ENCODE measurements at regions not wholly inside any gene's neighbourhood (a gene's known extent, or its start where the extent isn't known, plus 50 kb on each side); places are given as distances from the start of the nearest gene placed in this dataset.

DNA sequence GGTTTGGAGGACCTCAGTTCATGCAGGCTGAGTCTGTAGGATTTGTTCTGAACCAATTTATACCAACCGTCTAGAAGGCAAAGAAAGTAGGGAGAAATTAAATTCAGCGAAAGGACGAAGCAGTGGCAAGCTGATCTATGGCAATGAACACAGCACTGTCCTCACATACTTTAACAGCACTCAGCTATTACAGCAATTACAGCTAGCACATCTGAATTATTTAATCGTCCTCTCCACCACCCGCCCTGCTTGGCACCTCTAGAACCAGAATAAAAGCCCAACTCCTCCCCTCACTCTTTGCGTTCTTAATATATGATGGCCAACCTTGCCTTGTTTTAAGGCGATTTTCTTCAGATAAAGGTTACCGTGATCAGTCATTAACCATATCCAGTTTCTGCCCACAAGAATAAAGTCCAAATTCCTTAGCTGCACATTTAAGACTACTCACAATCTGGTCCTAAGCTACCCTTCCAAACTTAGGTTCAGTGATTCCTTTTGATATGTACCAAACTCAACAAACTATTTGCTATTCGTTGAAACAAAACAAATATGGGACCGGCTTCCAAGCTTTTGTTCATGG is 169.4 kb upstream of the ESRRG start:
- in situ Hi-C loops (cut with HindIII; ENCODE audit: low pct_unique_long_range_greater_than_20kb, low sequenced_read_pairs) = no loop called here

DNA sequence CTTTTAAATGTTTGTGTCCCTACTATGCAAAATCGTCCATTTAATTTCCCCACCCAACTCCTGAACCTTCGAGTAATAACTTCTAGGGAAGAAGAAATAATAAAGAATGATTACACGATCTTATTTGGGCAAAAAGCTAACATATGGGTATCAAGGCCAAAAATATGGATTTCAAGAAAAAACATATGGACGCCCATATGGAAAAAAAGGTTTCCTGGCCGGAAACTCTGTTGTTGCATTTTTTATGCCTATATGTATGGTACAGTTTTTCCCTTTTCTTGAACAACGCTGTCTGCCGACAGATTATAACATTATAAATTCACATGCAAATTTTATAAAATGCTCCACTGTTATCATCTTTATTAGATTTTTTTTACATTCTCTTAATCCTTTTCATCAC is 167.6 kb upstream of the ESRRG start:
- no peak for DNase-seq (ENCODE audit: low read depth)
- in situ Hi-C loops (cut with HindIII; ENCODE audit: low pct_unique_long_range_greater_than_20kb, low sequenced_read_pairs) = no loop called here

More for the DNA sequence above, 169.4 kb upstream of the ESRRG start:
- no peak for DNase-seq (ENCODE audit: low read depth)

DNA sequence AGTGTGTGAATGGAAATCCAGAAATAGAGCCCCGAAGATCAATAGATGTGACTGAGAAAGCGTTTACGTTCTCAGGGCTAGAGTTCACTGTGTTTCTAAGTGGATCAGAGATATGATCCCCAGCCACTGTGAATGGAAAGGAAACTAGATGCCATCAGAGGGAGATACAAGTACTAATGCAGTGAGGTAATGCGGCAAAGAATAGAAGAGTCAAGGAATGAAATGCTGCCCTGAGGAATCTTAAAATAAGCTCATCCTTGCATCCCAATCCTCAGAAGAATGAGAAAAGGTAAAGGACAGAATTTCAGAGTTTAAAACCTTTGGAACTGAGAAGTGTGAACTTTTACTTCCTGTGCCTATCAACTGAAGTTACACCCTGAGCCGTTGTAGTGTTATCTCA is 165.5 kb upstream of the ESRRG start:
- in situ Hi-C loops (cut with HindIII; ENCODE audit: low pct_unique_long_range_greater_than_20kb, low sequenced_read_pairs) = no loop called here
- no peak for DNase-seq (ENCODE audit: low read depth)

DNA sequence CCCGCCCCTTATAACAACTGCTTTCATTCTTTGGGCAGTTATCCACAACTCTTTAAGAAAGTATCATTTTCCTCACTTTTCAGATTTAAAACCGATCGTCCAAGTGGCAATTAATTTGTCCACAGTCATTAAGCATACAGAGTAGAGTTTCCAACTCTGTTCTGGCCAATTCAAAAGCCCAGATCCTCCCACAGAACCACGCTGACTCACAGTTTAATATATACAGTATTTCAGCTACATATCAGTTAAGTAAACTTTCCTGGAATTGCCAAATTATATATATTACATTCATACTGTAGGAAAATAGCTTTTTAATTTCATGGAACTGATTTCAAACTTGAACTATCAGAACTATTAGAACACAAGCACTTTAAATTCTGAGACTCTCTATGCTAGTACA is 163.8 kb upstream of the ESRRG start:
- no peak for DNase-seq (ENCODE audit: low read depth)
- in situ Hi-C loops (cut with HindIII; ENCODE audit: low pct_unique_long_range_greater_than_20kb, low sequenced_read_pairs) = no loop called here

DNA sequence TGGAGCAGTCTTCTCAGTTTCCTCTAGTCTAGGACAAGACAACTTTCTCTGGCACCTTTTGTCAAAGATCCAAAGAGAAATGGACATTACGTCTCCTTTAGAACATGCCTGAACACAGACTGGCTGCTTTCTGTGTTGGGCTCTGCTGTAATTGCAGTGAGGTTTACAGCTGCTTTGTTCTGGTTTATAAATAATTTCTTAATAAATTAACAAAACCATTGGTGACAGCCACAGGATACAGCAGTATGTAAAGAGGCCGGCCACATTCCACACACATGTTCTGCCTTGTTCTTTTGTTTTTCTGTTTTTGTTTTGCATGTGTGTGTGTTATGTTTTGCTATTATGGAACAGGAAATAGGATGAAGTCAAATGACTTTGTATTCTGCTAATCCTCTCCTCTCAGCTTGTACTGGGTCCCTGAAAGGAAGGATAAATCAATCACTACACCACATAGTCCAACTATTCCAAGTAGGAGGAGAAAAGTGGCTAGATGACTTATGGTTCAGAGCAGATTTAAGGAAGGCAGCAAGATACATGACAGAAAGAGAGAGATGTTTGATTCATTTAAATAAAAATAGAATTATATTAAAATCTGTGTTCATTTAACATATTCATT is 161.5 kb upstream of the ESRRG start:
- in situ Hi-C loops (cut with HindIII; ENCODE audit: low pct_unique_long_range_greater_than_20kb, low sequenced_read_pairs) = no loop called here
- DNase-seq (ENCODE audit: low read depth) = no peak

DNA sequence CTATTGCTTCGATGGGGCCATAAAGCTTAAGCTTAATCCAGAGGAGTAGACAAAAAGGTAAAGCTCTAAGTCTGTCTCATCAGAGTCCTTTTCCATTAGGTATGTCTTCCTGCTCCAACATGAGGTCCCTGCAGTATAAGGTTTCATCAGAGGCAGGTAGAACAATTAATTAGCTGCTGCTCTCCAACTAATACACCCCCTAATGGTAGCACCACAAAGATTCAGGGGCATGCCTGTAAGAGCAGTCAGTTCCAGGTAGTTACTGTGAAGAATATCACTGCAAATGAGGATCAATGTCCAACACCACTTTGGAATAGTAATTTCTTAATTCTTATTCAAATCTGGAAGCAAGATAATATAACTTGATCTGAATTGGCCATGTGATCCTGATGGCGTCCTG is 160.3 kb upstream of the ESRRG start:
- no peak for DNase-seq (ENCODE audit: low read depth)
- in situ Hi-C loops (cut with HindIII; ENCODE audit: low pct_unique_long_range_greater_than_20kb, low sequenced_read_pairs) = no loop called here

DNA sequence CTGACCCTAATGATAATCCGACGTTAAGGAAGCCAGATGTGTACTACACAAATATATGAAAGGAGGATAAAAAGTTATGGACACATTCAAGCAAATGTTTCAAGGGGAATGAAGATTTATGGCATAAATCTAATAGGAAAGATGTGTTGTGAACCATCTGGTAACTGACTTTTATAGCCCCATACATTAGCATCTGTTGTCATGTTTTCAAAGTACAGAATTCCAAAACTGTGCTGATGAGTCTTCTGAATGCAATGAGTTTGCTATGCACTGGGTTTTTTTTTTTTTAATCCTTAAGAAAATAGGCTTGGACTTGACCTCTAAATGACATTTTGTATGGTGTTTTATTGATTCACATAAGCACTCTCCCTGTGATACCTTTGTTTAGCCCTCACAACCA is 158.5 kb upstream of the ESRRG start:
- in situ Hi-C loops (cut with HindIII; ENCODE audit: low pct_unique_long_range_greater_than_20kb, low sequenced_read_pairs) = no loop called here
- no peak for DNase-seq (ENCODE audit: low read depth)

DNA sequence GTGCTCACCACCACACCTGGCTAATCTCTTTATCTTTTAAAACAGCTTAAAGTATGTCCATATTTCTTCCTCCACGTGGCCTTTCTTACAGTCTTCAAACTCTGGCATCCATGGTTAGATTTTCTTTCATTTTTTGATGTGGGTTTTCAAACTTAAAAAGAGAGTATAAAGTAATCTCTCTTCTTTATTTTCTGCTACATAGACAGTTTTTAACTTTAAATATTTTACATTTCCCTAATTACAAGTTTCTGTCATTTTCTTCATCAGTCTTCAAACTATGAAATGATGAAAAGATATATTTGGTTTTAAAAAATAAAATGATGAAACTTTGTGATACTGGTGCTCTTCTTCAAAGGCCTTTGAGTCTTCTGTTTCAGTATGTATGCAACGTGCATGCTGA is 143.5 kb upstream of the ESRRG start:
- in situ Hi-C loops (cut with HindIII; ENCODE audit: low pct_unique_long_range_greater_than_20kb, low sequenced_read_pairs) = no loop called here
- DNase-seq (ENCODE audit: low read depth) = no peak

DNA sequence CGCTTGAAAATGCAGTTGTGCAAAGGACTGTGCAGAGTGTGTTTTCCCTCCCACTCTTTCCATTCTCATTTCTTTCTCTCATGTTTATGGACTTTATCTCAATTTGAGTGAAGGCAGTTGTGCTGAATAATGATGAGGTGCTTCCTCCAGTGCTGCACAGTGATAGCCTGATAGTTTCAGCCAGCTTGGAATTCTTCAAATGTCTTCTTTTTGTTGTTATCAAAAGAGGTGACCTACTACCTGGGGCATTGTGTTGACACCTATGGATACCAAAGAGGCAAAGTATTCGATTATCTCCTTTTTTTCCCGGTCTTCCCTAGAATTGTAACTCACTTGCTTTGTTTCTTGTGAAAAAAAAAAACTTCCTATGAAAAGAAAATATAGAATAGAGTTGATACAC is 132.6 kb upstream of the ESRRG start:
- no peak for DNase-seq (ENCODE audit: low read depth)
- in situ Hi-C loops (cut with HindIII; ENCODE audit: low pct_unique_long_range_greater_than_20kb, low sequenced_read_pairs) = no loop called here

DNA sequence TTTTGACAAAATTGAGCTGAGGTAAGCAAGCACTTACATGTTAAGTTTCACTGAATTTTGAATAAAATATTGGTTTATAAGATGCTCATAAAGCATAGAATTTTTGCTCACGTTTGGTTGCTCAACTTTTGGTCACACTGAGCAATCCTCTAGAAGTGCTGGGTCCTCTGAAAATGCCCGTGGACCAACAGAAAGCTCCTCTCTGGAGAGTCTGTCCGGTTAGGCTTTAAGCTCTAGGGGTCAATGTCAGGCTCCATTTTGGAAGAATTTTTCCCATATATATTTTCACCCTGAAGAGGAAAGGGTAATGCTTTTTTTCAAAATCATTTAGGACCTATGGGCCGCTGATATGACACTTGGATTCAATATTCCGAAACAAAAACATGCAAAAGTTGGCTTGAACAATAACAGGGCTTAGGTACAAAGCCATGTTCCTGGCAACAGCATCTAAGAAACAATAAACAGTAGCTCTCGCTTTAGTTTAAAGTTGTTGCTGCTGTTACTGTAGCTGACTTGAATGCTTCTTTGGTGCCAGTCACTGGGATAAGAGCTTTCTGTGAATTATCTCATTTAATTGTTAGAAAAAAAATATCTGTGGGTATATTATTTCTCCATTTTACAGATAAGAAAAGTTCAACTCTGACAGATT is 131.7 kb upstream of the ESRRG start:
- in situ Hi-C loops (cut with HindIII; ENCODE audit: low pct_unique_long_range_greater_than_20kb, low sequenced_read_pairs) = no loop called here
- no peak for DNase-seq (ENCODE audit: low read depth)

DNA sequence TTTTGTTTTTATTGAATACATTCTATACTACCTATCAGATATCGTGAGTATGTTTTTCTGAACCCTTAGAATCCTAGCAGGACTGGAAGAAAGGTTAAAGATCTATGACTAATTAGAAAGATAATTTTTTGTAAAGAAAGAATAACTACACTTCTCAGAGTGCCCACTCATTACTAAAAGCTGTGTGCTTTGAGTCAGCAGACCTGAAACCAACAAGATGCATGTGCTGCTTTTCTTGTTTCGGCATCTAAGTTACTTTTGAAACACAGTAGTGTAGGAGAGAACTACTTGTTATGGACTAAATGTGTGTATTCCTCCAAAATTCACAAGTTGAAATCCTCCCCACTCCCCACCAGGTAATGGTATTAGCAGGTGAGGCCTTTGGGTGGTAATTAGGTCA is 127.8 kb upstream of the ESRRG start:
- in situ Hi-C loops (cut with HindIII; ENCODE audit: low pct_unique_long_range_greater_than_20kb, low sequenced_read_pairs) = no loop called here
- no peak for DNase-seq (ENCODE audit: low read depth)

DNA sequence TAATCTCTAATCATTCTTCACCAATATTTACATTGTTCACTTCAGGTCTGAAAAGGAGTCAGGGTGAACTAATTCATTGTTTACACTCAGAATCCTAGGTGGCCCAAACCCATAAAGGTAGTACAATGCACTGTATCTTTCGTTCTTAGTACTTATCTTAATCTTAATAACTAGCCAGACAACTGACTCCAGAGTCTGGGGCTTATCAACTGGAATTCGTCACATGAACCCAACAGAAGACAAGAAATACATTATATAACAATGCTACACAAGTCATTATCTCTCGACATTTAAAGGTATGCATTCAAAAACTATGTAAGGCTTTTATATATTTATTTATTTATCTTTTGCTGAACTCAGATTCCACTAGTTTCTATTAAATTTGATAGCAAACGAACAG is 125.9 kb upstream of the ESRRG start:
- DNase-seq (ENCODE audit: low read depth) = no peak

DNA sequence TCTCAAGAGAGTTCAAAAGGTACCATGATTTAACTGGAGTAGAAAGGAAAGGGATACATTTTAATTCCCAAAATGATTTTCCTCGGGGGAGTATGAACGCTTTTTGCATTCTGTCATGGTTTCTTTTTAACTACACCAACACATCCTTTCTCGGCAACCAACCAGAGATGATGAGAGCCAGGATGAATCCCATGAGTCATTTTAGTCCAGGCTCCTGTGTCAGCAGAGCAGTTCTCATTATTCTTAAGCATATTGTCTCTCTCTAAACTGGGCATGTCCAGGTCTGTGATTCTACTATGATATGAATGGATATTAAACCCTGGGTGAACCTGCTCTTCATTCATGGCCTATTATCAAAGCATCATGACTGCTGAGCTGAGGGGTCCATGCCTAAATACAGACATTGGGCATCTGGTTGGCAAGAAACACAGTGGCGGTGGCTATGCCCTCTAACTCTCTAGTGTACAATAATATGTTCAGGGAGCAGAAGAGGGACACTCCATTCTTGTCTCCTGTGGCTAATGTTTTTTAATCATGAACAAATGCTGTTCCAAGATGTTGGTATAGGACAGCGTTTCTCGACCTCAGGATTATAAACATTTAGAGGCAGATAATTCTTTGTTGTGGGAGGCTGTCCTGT is 124.3 kb upstream of the ESRRG start:
- in situ Hi-C loops (cut with HindIII; ENCODE audit: low pct_unique_long_range_greater_than_20kb, low sequenced_read_pairs) = no loop called here
- DNase-seq (ENCODE audit: low read depth) = no peak

More for the DNA sequence above, 125.9 kb upstream of the ESRRG start:
- in situ Hi-C loops (cut with HindIII; ENCODE audit: low pct_unique_long_range_greater_than_20kb, low sequenced_read_pairs) = no loop called here

DNA sequence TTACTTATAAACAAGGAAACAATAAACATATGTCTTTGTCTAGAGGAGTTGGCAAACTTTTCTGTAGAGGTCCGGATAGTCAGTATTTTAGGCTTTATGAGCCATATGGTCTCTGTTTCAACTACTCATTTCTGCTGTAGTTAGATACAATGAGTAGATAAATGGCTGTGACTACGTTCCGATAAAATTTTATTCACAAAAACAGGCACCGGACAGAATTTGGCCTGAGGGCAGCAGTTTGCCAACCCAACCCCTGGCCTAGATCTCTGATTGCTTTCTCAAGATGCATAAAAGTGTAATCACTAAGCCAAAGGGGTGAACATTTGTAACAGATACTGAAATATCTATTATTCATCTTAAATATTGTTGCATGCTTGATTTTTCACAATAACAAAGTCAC is 123.1 kb upstream of the ESRRG start:
- no peak for DNase-seq (ENCODE audit: low read depth)
- in situ Hi-C loops (cut with HindIII; ENCODE audit: low pct_unique_long_range_greater_than_20kb, low sequenced_read_pairs) = no loop called here

DNA sequence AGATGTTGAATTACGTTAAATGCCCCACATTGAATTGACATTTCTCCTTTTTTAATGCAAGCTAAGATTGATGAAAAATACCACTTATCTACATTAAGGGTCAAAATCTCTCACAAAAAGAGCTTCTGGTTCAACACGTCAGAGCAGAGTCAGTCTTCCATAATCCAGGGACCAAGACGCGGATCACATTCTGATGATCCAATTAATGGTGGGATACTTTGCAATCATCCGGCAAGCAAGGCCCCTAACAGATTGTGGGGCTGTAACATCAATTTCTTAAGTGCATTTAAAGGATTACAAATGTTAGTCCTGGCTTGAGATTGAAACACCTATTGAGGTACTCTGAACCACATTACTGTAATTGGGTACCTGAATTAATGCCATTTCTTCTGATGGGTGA is 120.2 kb upstream of the ESRRG start:
- in situ Hi-C loops (cut with HindIII; ENCODE audit: low pct_unique_long_range_greater_than_20kb, low sequenced_read_pairs) = no loop called here
- DNase-seq (ENCODE audit: low read depth) = no peak

DNA sequence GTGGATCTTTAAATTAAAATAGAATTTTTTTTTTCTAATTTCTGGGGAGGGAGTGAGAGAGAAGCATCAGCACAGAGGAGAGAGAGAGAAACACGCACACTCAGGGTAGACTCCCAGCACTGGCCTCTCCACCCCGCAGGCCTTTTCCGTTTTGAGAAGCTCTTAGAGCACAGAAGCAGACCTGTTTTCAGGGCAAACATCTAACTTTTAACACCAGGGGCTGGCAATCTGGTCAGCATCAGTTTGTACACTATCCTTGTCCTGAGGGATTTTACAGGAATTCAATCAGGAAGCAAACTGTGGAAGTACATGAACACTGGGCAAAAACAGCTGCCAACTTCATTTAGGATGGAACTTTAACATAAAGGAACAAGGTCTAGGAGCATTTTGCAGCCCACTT is 117.9 kb upstream of the ESRRG start:
- in situ Hi-C loops (cut with HindIII; ENCODE audit: low pct_unique_long_range_greater_than_20kb, low sequenced_read_pairs) = no loop called here
- no peak for DNase-seq (ENCODE audit: low read depth)

DNA sequence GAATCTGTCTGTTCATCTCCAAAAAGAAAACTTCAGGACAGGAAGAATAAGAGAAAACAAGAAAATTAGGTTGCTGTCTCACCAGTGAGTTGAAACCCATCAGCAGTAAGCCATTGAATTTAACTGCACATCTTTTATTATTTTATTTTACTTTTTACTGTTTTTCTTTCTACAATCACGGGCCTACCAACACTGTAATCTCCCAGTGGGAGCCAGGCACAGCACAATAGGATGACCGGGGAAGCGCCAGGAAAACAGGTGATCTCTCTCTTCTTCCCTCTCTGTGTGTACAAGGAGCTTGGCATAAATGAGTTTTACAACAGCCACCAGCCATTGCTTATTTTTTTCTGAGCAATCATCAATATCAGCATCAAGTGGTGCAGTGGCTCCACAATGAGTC is 113.1 kb upstream of the ESRRG start:
- no peak for DNase-seq (ENCODE audit: low read depth)
- in situ Hi-C loops (cut with HindIII; ENCODE audit: low pct_unique_long_range_greater_than_20kb, low sequenced_read_pairs) = no loop called here

DNA sequence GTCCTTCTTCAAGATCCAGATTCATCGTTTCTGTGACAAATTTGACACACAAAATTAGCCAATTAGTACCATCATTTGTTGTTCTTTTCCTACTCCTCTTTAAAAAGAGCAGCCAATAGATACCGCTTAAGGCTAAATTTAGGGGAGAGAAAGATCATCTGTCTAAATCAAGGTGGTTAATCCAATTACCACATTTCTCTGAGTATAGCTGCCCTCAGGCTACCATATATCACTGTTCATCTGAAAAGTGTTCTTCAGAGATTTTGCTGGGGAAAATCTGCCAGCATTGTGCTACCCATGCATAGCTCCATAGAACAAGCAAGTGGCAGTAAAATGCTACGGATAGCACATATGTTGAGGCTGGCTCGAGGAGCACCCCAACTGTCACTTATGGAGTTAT is 110.3 kb upstream of the ESRRG start:
- in situ Hi-C loops (cut with HindIII; ENCODE audit: low pct_unique_long_range_greater_than_20kb, low sequenced_read_pairs) = no loop called here
- DNase-seq (ENCODE audit: low read depth) = no peak

DNA sequence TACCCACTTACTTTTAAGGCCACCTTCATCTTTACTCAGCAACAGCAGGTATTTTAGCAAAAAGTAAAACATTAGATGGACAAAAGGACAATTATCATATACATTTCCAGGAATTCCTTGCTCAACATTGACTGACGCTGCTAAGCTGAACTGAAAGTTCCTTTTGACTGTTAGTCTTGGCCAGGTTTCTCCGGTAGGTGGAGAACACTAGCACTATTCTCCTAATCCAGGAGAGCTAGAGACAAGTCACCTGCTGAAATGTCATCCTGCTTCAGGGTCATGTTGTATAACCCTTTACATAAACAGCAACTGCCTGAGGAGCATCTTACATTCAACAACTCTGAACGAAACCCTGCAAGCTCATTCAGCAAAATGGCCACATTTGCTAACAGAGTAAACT is 109.0 kb upstream of the ESRRG start:
- in situ Hi-C loops (cut with HindIII; ENCODE audit: low pct_unique_long_range_greater_than_20kb, low sequenced_read_pairs) = no loop called here
- DNase-seq (ENCODE audit: low read depth) = no peak

Data from Caki2 (cell line).